H1 (cell line): ENCODE measurements at regions not wholly inside any gene's neighbourhood (a gene's known extent, or its start where the extent isn't known, plus 50 kb on each side); places are given as distances from the start of the nearest gene placed in this dataset.

Experiments used
- CTCF ChIP-seq, 3 experiments: IDR thresholded peaks; 1 replicate in 2 of 3; 2 replicates in 1 of 3; pipeline versions ENCODE4 v1.5.1 to v1.6.1; 2011; ENCODE audit warnings: low read length in 3 of 3, mild to moderate bottlenecking in 3 of 3, inconsistent platforms in 2 of 3, low read depth in 1 of 3, moderate library complexity in 1 of 3; ENCODE audit not compliant: insufficient read depth in 1 of 3; ENCODE audit errors: control extremely low read depth in 1 of 3
- EP300 ChIP-seq, 2 experiments: IDR thresholded peaks; 1 replicate in 1 of 2; 2 replicates in 1 of 2; pipeline ENCODE4 v1.6.1; 2011 to 2012; ENCODE audit warnings: low read depth in 2 of 2, low read length in 2 of 2, mild to moderate bottlenecking in 2 of 2, borderline replicate concordance in 1 of 2, inconsistent platforms in 1 of 2, moderate library complexity in 1 of 2
- EZH2 ChIP-seq: fragments of 200-600 bp; sonication (generic); IDR thresholded peaks from 2 replicates; pipeline ENCODE4 v1.7.1; 2012; ENCODE audit warnings: low read depth, mild to moderate bottlenecking, moderate library complexity, low read length, inconsistent platforms; ENCODE audit not compliant: severe bottlenecking
- MAX ChIP-seq: IDR thresholded peaks from 2 replicates; pipeline ENCODE4 v1.6.1; 2012; ENCODE audit warnings: inconsistent platforms
- RFX5 ChIP-seq: IDR thresholded peaks from 2 replicates; pipeline ENCODE4 v1.6.1; 2011; ENCODE audit warnings: low read depth, low read length, improper control_type of control experiment, borderline replicate concordance
- RNF2 ChIP-seq: fragments of 200-900, 300-1000 bp; sonication (generic); IDR thresholded peaks from 2 replicates; pipeline ENCODE4 v1.7.1; 2016; ENCODE audit warnings: borderline replicate concordance, low read depth, mild to moderate bottlenecking, antibody characterized with exemption, low read length; ENCODE audit not compliant: poor library complexity, severe bottlenecking; ENCODE audit errors: missing control alignments
- TAF1 ChIP-seq: IDR thresholded peaks from 2 replicates; pipeline ENCODE4 v1.6.1; 2011; ENCODE audit warnings: mild to moderate bottlenecking, low read depth, low read length
- TBP ChIP-seq: IDR thresholded peaks from 2 replicates; pipeline ENCODE4 v1.6.1; 2011; ENCODE audit warnings: low read depth, low read length, improper control_type of control experiment
- YY1 ChIP-seq: IDR thresholded peaks from 2 replicates; pipeline ENCODE4 v1.6.1; 2011; ENCODE audit warnings: low read depth, mild to moderate bottlenecking, low read length
- ZNF274 ChIP-seq: IDR thresholded peaks from 2 replicates; pipeline ENCODE4 v1.7.0; 2012; ENCODE audit warnings: low read length, borderline replicate concordance; ENCODE audit errors: extremely low read depth

GRCh38 chr21:35376406-35377135 is 327.5 kb upstream of the RUNX1 start:
- no peak for TF ChIP-seq MAX
- TF ChIP-seq CTCF (IDR thresholded peaks at IDR 0.05; ENCODE audit: control extremely low read depth in 1 of 3, insufficient read depth in 1 of 3, low read depth in 1 of 3, low read length in 3 of 3): no peak
- no peak for TF ChIP-seq RNF2
- no peak for TF ChIP-seq EZH2
- no peak for TF ChIP-seq TBP
- TF ChIP-seq EP300 (IDR thresholded peaks at IDR 0.05; ENCODE audit: borderline replicate concordance in 1 of 2, low read depth in 2 of 2, low read length in 2 of 2): no peak
- TF ChIP-seq YY1: no peak
- TF ChIP-seq RFX5: no peak
- no peak for TF ChIP-seq ZNF274
- no peak for TF ChIP-seq TAF1
